Nephron progenitor cell (in vitro differentiated cells): ENCODE measurements at regions not wholly inside any gene's neighbourhood (a gene's known extent, or its start where the extent isn't known, plus 50 kb on each side); places are given as distances from the start of the nearest gene placed in this dataset.
"Not testable (repeated sequence)": the region's sequence is repeated elsewhere in the genome, so short reads cannot be mapped to it uniquely, and the experiment has no call there.

ENCODE experiments used
- DNase-seq: peaks from one replicate; pipeline ENCODE4 v3.0.0; 2021
- H3K27ac Mint-ChIP-seq: 2 replicates; pipeline ENCODE4 v1.8.0; 2021; ENCODE audit warnings: mild to moderate bottlenecking, moderate library complexity, mixed read lengths
- H3K27me3 Mint-ChIP-seq: 2 replicates; pipeline ENCODE4 v1.8.0; 2021; ENCODE audit warnings: mild to moderate bottlenecking, low read depth, mixed read lengths; ENCODE audit not compliant: poor library complexity
- H3K36me3 Mint-ChIP-seq: 2 replicates; pipeline ENCODE4 v1.8.0; 2021; ENCODE audit warnings: low read depth, mixed read lengths
- H3K4me1 Mint-ChIP-seq: 2 replicates; pipeline ENCODE4 v1.8.0; 2021; ENCODE audit warnings: mixed read lengths
- H3K4me3 Mint-ChIP-seq: 2 replicates; pipeline ENCODE4 v1.8.0; 2021; ENCODE audit warnings: mild to moderate bottlenecking, moderate library complexity, mixed read lengths
- H3K9me3 Mint-ChIP-seq: 2 replicates; pipeline ENCODE4 v1.8.0; 2021; ENCODE audit warnings: mild to moderate bottlenecking, moderate library complexity, mixed read lengths
- CTCF ChIP-seq: fragments of 200-600 bp; sonication (generic); IDR thresholded peaks from 2 replicates; pipeline ENCODE4 v1.5.0; 2021; ENCODE audit warnings: antibody characterized with exemption

GRCh38 chr4:26015133-26015651, 101.2 kb downstream of the SMIM20 start:
- no peak for DNase-seq
- peaks cover 4% of the 10 kb centered on the region for H3K4me1 Mint-ChIP-seq
- peaks cover 4% of the 10 kb centered on the region for H3K9me3 Mint-ChIP-seq
- H3K4me3 Mint-ChIP-seq, result no peak overlapping the region
- TF ChIP-seq CTCF, result no peak
- H3K27me3 Mint-ChIP-seq, result peaks cover 17% of the 10 kb centered on the region
- no peaks in the 10 kb centered on the region for H3K36me3 Mint-ChIP-seq
- no peak overlapping the region for H3K27ac Mint-ChIP-seq

- H3K36me3 Mint-ChIP-seq, result no peaks in the 10 kb centered on the region
- H3K9me3 Mint-ChIP-seq, result no peaks in the 10 kb centered on the region
- no peak overlapping the region for H3K4me3 Mint-ChIP-seq
- no peak for TF ChIP-seq CTCF
- no peak overlapping the region for H3K27ac Mint-ChIP-seq
- H3K27me3 Mint-ChIP-seq, result peaks cover 15% of the 10 kb centered on the region
- H3K4me1 Mint-ChIP-seq, result peaks cover 4% of the 10 kb centered on the region
- no peak for DNase-seq
These were observed 101.9 kb downstream of the SMIM20 start for GRCh38 chr4:26015906-26016305.

GRCh38 chr4:26017531-26017930, 103.5 kb downstream of the SMIM20 start:
- Mint-ChIP-seq H3K27ac (no peak overlapping the region), H3K27me3 (peaks cover 8% of the 10 kb centered on the region), H3K36me3 (no peaks in the 10 kb centered on the region), H3K4me3 (no peak overlapping the region), H3K4me1 (peaks cover 14% of the 10 kb centered on the region), H3K9me3 (no peaks in the 10 kb centered on the region)
- DNase-seq, result no peak
- no peak for TF ChIP-seq CTCF

- H3K27ac Mint-ChIP-seq, H3K4me3 Mint-ChIP-seq, DNase-seq, H3K36me3 Mint-ChIP-seq, H3K9me3 Mint-ChIP-seq: not testable (repeated sequence)
- Mint-ChIP-seq H3K4me1 (peaks cover 19% of the 10 kb centered on the region), H3K27me3 (peaks cover 12% of the 10 kb centered on the region)
These were observed 104.1 kb downstream of the SMIM20 start for GRCh38 chr4:26017961-26018700.

- Mint-ChIP-seq H3K27ac (no peak overlapping the region), H3K36me3 (no peaks in the 10 kb centered on the region), H3K9me3 (no peaks in the 10 kb centered on the region), H3K27me3 (peaks cover 14% of the 10 kb centered on the region), H3K4me3 (no peak overlapping the region), H3K4me1 (peaks cover 19% of the 10 kb centered on the region)
- no peak for DNase-seq
- TF ChIP-seq CTCF, result no peak
These were observed 106.2 kb downstream of the SMIM20 start for GRCh38 chr4:26020083-26020668.

- Mint-ChIP-seq H3K4me3 (no peak overlapping the region), H3K27me3 (peaks cover 14% of the 10 kb centered on the region), H3K27ac (no peak overlapping the region), H3K9me3 (no peaks in the 10 kb centered on the region), H3K4me1 (peaks cover 19% of the 10 kb centered on the region), H3K36me3 (no peaks in the 10 kb centered on the region)
- no peak for DNase-seq
- no peak for TF ChIP-seq CTCF
These were observed 106.9 kb downstream of the SMIM20 start for GRCh38 chr4:26020881-26021280.
